ENCODE measurements at regions not wholly inside any gene's neighbourhood (a gene's known extent, or its start where the extent isn't known, plus 50 kb on each side); places are given as distances from the start of the nearest gene placed in this dataset.

DNA sequence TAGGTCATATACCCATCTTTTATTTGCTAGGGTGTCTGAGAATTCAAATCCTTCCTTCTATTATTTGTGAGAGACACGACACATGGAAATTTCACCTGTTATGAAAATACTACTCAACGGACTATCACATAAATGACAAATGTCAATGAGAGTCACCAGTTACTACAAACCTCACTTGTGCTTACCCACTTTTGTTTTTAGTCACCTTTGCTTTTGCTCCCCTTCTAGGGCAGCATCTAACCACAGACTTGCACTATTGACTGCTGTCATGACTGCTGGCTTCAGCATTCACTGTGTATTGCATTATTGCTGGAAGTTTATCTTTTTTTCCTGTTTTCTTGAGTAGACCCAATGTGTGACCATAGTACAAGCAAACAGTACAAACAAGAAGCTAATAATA lies 1048.0 kb downstream of the PLA2G4A start:
- TF ChIP-seq, protein P1, sequence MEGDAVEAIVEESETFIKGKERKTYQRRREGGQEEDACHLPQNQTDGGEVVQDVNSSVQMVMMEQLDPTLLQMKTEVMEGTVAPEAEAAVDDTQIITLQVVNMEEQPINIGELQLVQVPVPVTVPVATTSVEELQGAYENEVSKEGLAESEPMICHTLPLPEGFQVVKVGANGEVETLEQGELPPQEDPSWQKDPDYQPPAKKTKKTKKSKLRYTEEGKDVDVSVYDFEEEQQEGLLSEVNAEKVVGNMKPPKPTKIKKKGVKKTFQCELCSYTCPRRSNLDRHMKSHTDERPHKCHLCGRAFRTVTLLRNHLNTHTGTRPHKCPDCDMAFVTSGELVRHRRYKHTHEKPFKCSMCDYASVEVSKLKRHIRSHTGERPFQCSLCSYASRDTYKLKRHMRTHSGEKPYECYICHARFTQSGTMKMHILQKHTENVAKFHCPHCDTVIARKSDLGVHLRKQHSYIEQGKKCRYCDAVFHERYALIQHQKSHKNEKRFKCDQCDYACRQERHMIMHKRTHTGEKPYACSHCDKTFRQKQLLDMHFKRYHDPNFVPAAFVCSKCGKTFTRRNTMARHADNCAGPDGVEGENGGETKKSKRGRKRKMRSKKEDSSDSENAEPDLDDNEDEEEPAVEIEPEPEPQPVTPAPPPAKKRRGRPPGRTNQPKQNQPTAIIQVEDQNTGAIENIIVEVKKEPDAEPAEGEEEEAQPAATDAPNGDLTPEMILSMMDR (IDR thresholded peaks at IDR 0.05; ENCODE audit: low read length): no peak
- TF ChIP-seq EZH2 (optimal IDR thresholded peaks at IDR 0.05; ENCODE audit: low read depth, low read length) (no peak), EZH2phosphoT487 (IDR thresholded peaks at IDR 0.05; ENCODE audit: low read length) (no peak)

All from MM.1S (cell line).